ENCODE measurements at regions not wholly inside any gene's neighbourhood (a gene's known extent, or its start where the extent isn't known, plus 50 kb on each side); places are given as distances from the start of the nearest gene placed in this dataset.

DNA sequence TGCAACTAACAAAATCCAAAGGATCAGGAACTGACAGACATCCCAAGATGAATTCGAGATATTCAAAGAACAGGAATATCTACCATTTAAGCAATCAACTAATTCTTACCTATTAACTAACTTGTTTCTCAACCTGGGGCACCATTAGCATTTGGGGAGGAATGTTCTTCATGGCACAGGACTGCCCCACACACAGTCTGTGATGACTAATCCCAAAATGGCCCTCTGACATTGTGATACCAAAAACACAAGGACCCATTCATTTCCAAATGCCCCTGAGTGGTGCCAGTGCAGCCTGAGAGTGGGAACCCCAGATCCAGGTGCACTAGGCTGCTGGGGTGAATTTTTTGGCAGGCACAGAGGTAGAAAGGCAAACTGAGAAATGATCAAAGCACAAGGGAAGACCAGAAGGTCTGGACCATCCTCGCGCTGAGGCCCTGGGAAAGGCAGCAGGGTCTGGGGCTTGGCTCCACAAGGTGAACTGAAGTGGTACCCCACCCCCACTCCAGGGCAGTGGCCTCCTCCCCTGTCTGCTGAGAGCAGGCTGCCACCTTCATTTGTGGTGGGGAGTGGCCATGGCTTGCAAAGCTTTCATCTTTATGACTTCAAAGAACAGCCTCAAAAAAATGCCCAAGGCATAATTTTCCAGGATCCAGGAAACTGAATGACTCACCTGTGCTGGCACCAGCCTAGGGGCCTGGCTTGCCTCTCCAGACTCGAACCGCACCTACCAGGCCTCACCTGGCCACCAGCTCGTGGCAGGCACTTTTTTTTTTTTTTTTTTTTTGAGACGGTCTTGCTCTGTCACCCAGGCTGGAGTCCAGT lies 122.4 kb downstream of the BCOR start:
- no peak overlapping the region for H3K56ac ChIP-seq (ENCODE audit: insufficient read length, low read depth, low read length)
- H2BK15ac ChIP-seq (ENCODE audit: low read depth, low read length), result no peak overlapping the region
- H3K9me3 ChIP-seq (ENCODE audit: control insufficient read depth, low read depth, low read length), result no peaks in the 10 kb centered on the region
- no peak for DNase-seq
- H3K14ac ChIP-seq (ENCODE audit: insufficient read depth, low read length), result no peak overlapping the region; the same call in 1 of the 2 replicates
- Mint-ChIP-seq H3K27ac (no peak overlapping the region), H3K27me3 (ENCODE audit: low read depth) (peaks cover 17% of the 10 kb centered on the region), H3K9me3 (peaks cover 59 to 62% of the 10 kb centered on the region in 2 experiments), H3K4me3 (no peak overlapping the region), H3K4me1 (peaks cover 15 to 21% of the 10 kb centered on the region in 2 experiments), H3K36me3 (ENCODE audit: insufficient read depth in 1 of 3, low read depth in 3 of 3) (peaks cover 14 to 18% (median 14%) of the 10 kb centered on the region in 3 experiments)
- H2BK5ac ChIP-seq (ENCODE audit: insufficient read length, low read length), result no peak overlapping the region
- H3K9ac ChIP-seq (ENCODE audit: extremely low read depth, insufficient read length, low read length), result no peak overlapping the region
- no peak overlapping the region for H3K23ac ChIP-seq (ENCODE audit: insufficient read length, low read depth, low read length)
- H3K23me2 ChIP-seq (ENCODE audit: insufficient read length, low read depth, low read length, poor library complexity, severe bottlenecking), result no peaks in the 10 kb centered on the region
- no peaks in the 10 kb centered on the region for H3K79me2 ChIP-seq (ENCODE audit: insufficient read depth, low read length)
- no peak overlapping the region for H3K18ac ChIP-seq (ENCODE audit: insufficient read length, low read depth, low read length)
- H2BK120ac ChIP-seq (ENCODE audit: low read depth, low read length, poor library complexity, severe bottlenecking), result no peak overlapping the region
- H3K27ac ChIP-seq (ENCODE audit: insufficient read length, low read depth, low read length), result no peak overlapping the region
- no peak overlapping the region for H2BK20ac ChIP-seq (ENCODE audit: low read depth, low read length, poor library complexity, severe bottlenecking)
- H4K20me1 ChIP-seq (ENCODE audit: control insufficient read depth, insufficient read depth, insufficient read length), result no peaks in the 10 kb centered on the region
- H3K4ac ChIP-seq (ENCODE audit: low read depth, low read length), result no peak overlapping the region
- H2BK12ac ChIP-seq (ENCODE audit: insufficient read length, low read depth, low read length), result no peak overlapping the region
- no peaks in the 10 kb centered on the region for H3K79me1 ChIP-seq (ENCODE audit: insufficient read depth, low read depth, low read length, poor library complexity, severe bottlenecking)
- no peak overlapping the region for H2AFZ ChIP-seq (ENCODE audit: low read length)
- TF ChIP-seq CTCF (conservative IDR thresholded peaks at IDR 0.05), result no peak
- no peak overlapping the region for H3K4me2 ChIP-seq (ENCODE audit: insufficient read depth, insufficient read length, low read length)
- no peaks in the 10 kb centered on the region for H3K27me3 ChIP-seq (ENCODE audit: insufficient read depth, low read length)
- no peak overlapping the region for H2AK5ac ChIP-seq (ENCODE audit: insufficient read length, low read length)
- no CpG with 5 or more reads among the region's 7 CpGs for WGBS (ENCODE audit: extremely low coverage, insufficient read length, low lambda C conversion rate)
- H3K4me1 ChIP-seq (ENCODE audit: insufficient read depth, low read length), result peaks cover 12% of the 10 kb centered on the region; the same call in 1 of the 2 replicates
- H4K91ac ChIP-seq (ENCODE audit: insufficient read length, low read depth, low read length), result no peak overlapping the region
- H3T11ph ChIP-seq (ENCODE audit: low read length), result no peak overlapping the region
- H4K8ac ChIP-seq (replicated peaks; ENCODE audit: insufficient read length, low read depth, low read length), result no peak overlapping the region
- no peak overlapping the region for H4K5ac ChIP-seq (ENCODE audit: insufficient read length, low read depth, low read length)

All from H9 (cell line).